Nephron progenitor cell (in vitro differentiated cells): ENCODE measurements at regions not wholly inside any gene's neighbourhood (a gene's known extent, or its start where the extent isn't known, plus 50 kb on each side); places are given as distances from the start of the nearest gene placed in this dataset.

ENCODE experiments used
- DNase-seq: peaks from one replicate; pipeline ENCODE4 v3.0.0; 2021
- H3K27ac Mint-ChIP-seq: 2 replicates; pipeline ENCODE4 v1.8.0; 2021; ENCODE audit warnings: mild to moderate bottlenecking, moderate library complexity, mixed read lengths
- H3K27me3 Mint-ChIP-seq: 2 replicates; pipeline ENCODE4 v1.8.0; 2021; ENCODE audit warnings: mild to moderate bottlenecking, low read depth, mixed read lengths; ENCODE audit not compliant: poor library complexity
- H3K36me3 Mint-ChIP-seq: 2 replicates; pipeline ENCODE4 v1.8.0; 2021; ENCODE audit warnings: low read depth, mixed read lengths
- H3K4me1 Mint-ChIP-seq: 2 replicates; pipeline ENCODE4 v1.8.0; 2021; ENCODE audit warnings: mixed read lengths
- H3K4me3 Mint-ChIP-seq: 2 replicates; pipeline ENCODE4 v1.8.0; 2021; ENCODE audit warnings: mild to moderate bottlenecking, moderate library complexity, mixed read lengths
- H3K9me3 Mint-ChIP-seq: 2 replicates; pipeline ENCODE4 v1.8.0; 2021; ENCODE audit warnings: mild to moderate bottlenecking, moderate library complexity, mixed read lengths
- TF ChIP-seq, protein P1 (sequence below): fragments of 200-600 bp; sonication (generic); IDR thresholded peaks from 2 replicates; pipeline ENCODE4 v1.5.0; 2021; ENCODE audit warnings: antibody characterized with exemption

DNA sequence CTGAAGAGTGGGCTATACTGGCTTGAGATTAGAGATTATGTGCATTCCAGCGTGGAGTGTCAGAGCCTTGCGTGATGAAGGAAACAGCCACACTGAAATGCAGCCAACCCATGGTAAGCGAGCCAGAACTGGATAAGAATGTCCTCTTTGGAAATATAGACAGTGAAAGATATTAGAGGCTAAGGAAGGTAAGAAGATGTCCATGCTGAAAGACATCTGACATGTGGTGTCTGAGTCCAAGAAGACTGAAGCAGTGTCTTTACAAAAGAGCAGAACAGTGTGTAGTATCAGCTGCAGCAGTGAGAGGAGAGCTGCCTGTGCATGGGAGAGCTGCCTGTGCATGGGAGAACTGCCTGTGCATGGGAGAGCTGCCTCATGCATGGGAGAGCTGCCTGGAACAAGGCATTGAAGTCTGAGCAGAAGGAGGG, 672.2 kb downstream of the DIPK2A start:
- Mint-ChIP-seq H3K9me3 (no peaks in the 10 kb centered on the region), H3K27me3 (peaks cover 3% of the 10 kb centered on the region), H3K4me3 (no peak overlapping the region), H3K36me3 (no peaks in the 10 kb centered on the region), H3K27ac (no peak overlapping the region), H3K4me1 (no peaks in the 10 kb centered on the region)
- DNase-seq: no peak
- TF ChIP-seq, protein P1, sequence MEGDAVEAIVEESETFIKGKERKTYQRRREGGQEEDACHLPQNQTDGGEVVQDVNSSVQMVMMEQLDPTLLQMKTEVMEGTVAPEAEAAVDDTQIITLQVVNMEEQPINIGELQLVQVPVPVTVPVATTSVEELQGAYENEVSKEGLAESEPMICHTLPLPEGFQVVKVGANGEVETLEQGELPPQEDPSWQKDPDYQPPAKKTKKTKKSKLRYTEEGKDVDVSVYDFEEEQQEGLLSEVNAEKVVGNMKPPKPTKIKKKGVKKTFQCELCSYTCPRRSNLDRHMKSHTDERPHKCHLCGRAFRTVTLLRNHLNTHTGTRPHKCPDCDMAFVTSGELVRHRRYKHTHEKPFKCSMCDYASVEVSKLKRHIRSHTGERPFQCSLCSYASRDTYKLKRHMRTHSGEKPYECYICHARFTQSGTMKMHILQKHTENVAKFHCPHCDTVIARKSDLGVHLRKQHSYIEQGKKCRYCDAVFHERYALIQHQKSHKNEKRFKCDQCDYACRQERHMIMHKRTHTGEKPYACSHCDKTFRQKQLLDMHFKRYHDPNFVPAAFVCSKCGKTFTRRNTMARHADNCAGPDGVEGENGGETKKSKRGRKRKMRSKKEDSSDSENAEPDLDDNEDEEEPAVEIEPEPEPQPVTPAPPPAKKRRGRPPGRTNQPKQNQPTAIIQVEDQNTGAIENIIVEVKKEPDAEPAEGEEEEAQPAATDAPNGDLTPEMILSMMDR: no peak

DNA sequence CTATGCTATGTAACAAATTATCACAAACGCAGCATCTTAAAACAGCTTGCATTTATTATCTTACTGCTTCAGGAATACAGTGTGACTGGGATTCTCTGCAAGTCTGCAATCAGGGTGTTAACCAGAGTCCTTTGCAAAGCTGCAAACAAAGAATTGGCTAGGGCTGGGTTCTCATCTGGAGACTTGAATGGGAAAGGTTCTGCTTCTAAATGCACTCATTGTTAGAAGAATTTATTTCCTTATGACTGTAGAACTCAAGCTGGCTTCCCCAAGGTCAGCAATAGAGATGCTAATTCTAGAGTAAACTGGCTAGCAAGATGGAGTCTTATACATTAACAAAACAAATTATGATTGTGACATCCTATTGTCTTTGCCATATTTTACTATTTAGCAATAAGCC, 673.7 kb downstream of the DIPK2A start:
- TF ChIP-seq, protein P1: no peak
- Mint-ChIP-seq H3K4me3 (no peak overlapping the region), H3K36me3 (no peaks in the 10 kb centered on the region), H3K27me3 (peaks cover 3% of the 10 kb centered on the region), H3K27ac (no peak overlapping the region), H3K4me1 (no peaks in the 10 kb centered on the region), H3K9me3 (no peaks in the 10 kb centered on the region)
- DNase-seq: no peak

DNA sequence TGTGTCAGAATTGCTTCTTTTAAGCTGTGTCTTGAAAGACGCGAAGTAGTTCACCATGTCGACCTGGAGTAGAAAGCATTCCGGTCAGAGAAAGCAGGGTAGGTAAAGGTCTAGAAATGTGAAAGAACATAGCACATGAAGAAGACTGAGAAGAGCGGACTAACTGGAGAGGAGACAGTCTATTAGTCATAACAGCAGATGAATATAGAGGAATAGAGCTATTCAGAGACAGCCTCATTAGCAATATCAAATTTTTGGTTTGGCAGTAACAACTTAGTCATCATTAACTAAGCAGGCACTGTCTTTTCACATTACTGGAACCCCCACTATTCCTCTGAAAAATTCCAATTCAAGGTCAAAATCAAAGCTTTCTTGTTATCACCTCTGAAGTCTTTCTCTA, 678.8 kb downstream of the DIPK2A start:
- Mint-ChIP-seq H3K36me3 (no peaks in the 10 kb centered on the region), H3K9me3 (no peaks in the 10 kb centered on the region), H3K27ac (no peak overlapping the region), H3K27me3 (peaks cover 3% of the 10 kb centered on the region), H3K4me3 (no peak overlapping the region), H3K4me1 (no peaks in the 10 kb centered on the region)
- TF ChIP-seq, protein P1: no peak
- no peak for DNase-seq

DNA sequence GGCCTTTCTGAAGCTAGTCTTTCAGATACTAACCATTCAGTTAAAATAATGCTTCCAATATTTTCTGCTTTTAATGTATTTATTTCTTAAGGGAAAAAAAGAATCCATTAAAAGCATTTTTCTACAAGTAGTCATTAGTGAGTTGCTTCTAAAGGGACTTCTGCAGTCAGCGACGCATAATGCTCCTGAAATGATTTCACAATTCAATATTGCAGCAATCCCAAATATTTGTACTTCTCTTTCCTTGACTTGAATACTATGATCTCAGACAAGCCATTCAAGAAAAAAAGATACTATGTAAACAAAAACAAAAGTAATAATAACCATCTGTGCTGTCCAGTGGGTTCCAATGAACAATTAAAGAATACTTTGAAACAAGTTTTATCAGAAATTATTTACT, 681.0 kb downstream of the DIPK2A start:
- no peak for DNase-seq
- Mint-ChIP-seq H3K27me3 (no peaks in the 10 kb centered on the region), H3K36me3 (no peaks in the 10 kb centered on the region), H3K9me3 (no peaks in the 10 kb centered on the region), H3K4me3 (no peak overlapping the region), H3K27ac (no peak overlapping the region), H3K4me1 (no peaks in the 10 kb centered on the region)
- TF ChIP-seq, protein P1: no peak

DNA sequence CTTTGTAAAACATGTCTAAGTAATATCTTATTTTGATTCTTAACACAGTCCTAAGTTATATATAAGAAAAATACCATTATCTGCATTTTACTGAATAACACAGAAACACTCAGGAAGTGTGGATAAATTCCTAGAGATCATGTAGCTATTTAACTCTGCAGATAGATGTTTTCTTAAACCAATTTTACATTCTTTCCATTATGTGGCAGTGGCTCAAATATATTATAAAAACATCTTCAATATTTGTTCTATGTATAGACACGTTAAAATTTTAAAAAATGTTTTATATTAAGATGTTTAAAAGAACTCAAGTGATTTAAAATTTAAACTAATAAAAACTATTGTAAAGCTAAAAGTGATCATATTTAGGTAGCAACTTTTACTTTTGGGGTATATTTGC, 683.8 kb downstream of the DIPK2A start:
- Mint-ChIP-seq H3K27me3 (no peaks in the 10 kb centered on the region), H3K36me3 (no peaks in the 10 kb centered on the region), H3K27ac (no peak overlapping the region), H3K9me3 (no peaks in the 10 kb centered on the region), H3K4me3 (no peak overlapping the region), H3K4me1 (no peaks in the 10 kb centered on the region)
- no peak for DNase-seq
- TF ChIP-seq, protein P1: no peak

DNA sequence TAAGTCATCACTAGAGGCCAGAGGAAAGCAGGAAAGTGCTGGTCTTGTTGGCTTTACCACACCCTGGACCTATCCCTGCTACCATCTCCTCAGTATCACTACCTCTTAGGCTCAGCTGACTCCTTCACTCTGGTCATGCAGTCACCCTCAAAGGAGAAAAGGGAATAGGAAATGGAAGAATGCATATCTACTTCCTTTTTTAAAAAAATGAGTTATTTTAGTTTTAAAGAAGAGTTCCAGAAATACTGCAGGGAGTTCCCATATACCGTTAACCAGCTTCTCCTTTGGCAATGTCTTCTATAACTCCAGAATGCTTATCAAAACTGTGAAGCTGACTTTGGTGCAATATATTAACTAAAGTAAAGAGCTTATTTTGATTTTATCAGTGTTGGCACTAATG, 688.6 kb downstream of the DIPK2A start:
- Mint-ChIP-seq H3K4me1 (no peaks in the 10 kb centered on the region), H3K27me3 (no peaks in the 10 kb centered on the region), H3K36me3 (no peaks in the 10 kb centered on the region), H3K4me3 (no peak overlapping the region), H3K27ac (no peak overlapping the region), H3K9me3 (peaks cover 15% of the 10 kb centered on the region)
- TF ChIP-seq, protein P1: no peak
- no peak for DNase-seq
